Endodermal cell (in vitro differentiated cells): ENCODE measurements at regions not wholly inside any gene's neighbourhood (a gene's known extent, or its start where the extent isn't known, plus 50 kb on each side); places are given as distances from the start of the nearest gene placed in this dataset.

ENCODE experiments used
- DNase-seq: peaks from one replicate; pipeline ENCODE4 v3.0.0-alpha.2; 2017
- H3K27ac ChIP-seq: 2 replicates; pipeline ENCODE4 v1.5.1; 2013; ENCODE audit warnings: mild to moderate bottlenecking, low read depth, low read length, moderate library complexity
- H3K27me3 ChIP-seq: 2 replicates; pipeline ENCODE4 v1.6.1; 2013; ENCODE audit warnings: mild to moderate bottlenecking, low read length, moderate library complexity; ENCODE audit not compliant: insufficient read depth, control insufficient read depth, poor library complexity, severe bottlenecking
- H3K36me3 ChIP-seq: 2 replicates; pipeline ENCODE4 v1.7.0; 2013; ENCODE audit warnings: mild to moderate bottlenecking, low read length, moderate library complexity; ENCODE audit not compliant: control insufficient read depth, insufficient read depth
- H3K4me1 ChIP-seq: one replicate; pipeline ENCODE4 v1.7.0; 2013; ENCODE audit warnings: low read length; ENCODE audit not compliant: control insufficient read depth, insufficient read depth
- H3K4me3 ChIP-seq: 2 replicates; pipeline ENCODE4 v1.5.1; 2013; ENCODE audit warnings: mild to moderate bottlenecking, low read length, moderate library complexity
- H3K9ac ChIP-seq: 2 replicates; pipeline ENCODE4 v1.6.1; 2013; ENCODE audit warnings: mild to moderate bottlenecking, low read length, moderate library complexity; ENCODE audit not compliant: poor library complexity, severe bottlenecking; ENCODE audit errors: extremely low read depth
- H3K9me3 ChIP-seq: 2 replicates; pipeline ENCODE4 v1.6.1; 2013; ENCODE audit warnings: mild to moderate bottlenecking, low read length, moderate library complexity; ENCODE audit not compliant: control insufficient read depth
- H3K27ac Mint-ChIP-seq: 2 replicates; pipeline ENCODE4 v1.8.0; 2020; ENCODE audit warnings: mixed read lengths
- H3K27me3 Mint-ChIP-seq: 2 replicates; pipeline ENCODE4 v1.8.0; 2021; ENCODE audit warnings: mild to moderate bottlenecking, mixed read lengths; ENCODE audit not compliant: insufficient read depth
- H3K36me3 Mint-ChIP-seq: 2 replicates; pipeline ENCODE4 v1.8.0; 2020; ENCODE audit warnings: low read depth, mixed read lengths
- H3K4me1 Mint-ChIP-seq: 2 replicates; pipeline ENCODE4 v1.8.0; 2020; ENCODE audit warnings: mixed read lengths
- H3K4me3 Mint-ChIP-seq: 2 replicates; pipeline ENCODE4 v1.8.0; 2020; ENCODE audit warnings: mild to moderate bottlenecking, moderate library complexity, mixed read lengths
- H3K9me3 Mint-ChIP-seq: 2 replicates; pipeline ENCODE4 v1.8.0; 2020; ENCODE audit warnings: mild to moderate bottlenecking, mixed read lengths
- WGBS, 2 experiments: methylation state at CpG; one replicate each; pipeline versions ENCODE4 v1.1.5 to v1.1.7; 2013; ENCODE audit warnings: missing lambda C conversion rate in 2 of 2, mixed read lengths in 1 of 2; ENCODE audit not compliant: insufficient coverage in 1 of 2, insufficient read length in 1 of 2; 5-methylcytosine and 5-hydroxymethylcytosine counted together
- TF ChIP-seq, protein P1 (sequence below): fragments of 200-600 bp; sonication (generic); conservative IDR thresholded peaks from 2 replicates; pipeline ENCODE4 v1.5.0; 2021; ENCODE audit warnings: antibody characterized with exemption, mild to moderate bottlenecking

DNA sequence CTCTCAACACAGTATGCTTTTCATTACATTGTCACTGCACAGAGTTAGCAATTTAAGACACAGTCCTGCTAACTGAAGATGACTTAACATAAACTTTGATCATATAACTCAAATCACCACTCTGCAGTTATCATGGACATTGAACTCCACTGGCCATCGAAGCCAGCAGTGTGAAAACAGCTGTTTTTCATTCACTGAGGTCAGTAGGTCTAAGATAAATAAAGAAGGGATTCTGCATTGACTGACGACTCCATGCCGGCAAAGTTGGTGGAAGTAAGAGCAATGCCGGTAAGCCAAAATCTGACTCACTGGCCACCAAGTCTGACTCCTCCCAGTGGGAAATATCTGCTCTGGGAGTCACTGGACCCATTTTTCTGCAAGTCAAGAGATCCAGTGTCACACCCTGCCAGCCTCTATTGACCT, 449.9 kb upstream of the ANKRD30A start:
- Mint-ChIP-seq H3K36me3 (no peaks in the 10 kb centered on the region), H3K27ac (no peak overlapping the region), H3K4me3 (no peak overlapping the region), H3K9me3 (no peaks in the 10 kb centered on the region), H3K4me1 (no peaks in the 10 kb centered on the region), H3K27me3 (no peaks in the 10 kb centered on the region)
- Histone ChIP-seq H3K4me3 (no peak overlapping the region), H3K36me3 (no peaks in the 10 kb centered on the region), H3K9ac (no peak overlapping the region), H3K27ac (no peak overlapping the region), H3K9me3 (no peaks in the 10 kb centered on the region), H3K4me1 (no peaks in the 10 kb centered on the region), H3K27me3 (no peaks in the 10 kb centered on the region)
- WGBS, 2 experiments = 82 to 92% methylated on average over 4 of the region's 4 CpGs
- TF ChIP-seq, protein P1, sequence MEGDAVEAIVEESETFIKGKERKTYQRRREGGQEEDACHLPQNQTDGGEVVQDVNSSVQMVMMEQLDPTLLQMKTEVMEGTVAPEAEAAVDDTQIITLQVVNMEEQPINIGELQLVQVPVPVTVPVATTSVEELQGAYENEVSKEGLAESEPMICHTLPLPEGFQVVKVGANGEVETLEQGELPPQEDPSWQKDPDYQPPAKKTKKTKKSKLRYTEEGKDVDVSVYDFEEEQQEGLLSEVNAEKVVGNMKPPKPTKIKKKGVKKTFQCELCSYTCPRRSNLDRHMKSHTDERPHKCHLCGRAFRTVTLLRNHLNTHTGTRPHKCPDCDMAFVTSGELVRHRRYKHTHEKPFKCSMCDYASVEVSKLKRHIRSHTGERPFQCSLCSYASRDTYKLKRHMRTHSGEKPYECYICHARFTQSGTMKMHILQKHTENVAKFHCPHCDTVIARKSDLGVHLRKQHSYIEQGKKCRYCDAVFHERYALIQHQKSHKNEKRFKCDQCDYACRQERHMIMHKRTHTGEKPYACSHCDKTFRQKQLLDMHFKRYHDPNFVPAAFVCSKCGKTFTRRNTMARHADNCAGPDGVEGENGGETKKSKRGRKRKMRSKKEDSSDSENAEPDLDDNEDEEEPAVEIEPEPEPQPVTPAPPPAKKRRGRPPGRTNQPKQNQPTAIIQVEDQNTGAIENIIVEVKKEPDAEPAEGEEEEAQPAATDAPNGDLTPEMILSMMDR = no peak
- DNase-seq = no peak

DNA sequence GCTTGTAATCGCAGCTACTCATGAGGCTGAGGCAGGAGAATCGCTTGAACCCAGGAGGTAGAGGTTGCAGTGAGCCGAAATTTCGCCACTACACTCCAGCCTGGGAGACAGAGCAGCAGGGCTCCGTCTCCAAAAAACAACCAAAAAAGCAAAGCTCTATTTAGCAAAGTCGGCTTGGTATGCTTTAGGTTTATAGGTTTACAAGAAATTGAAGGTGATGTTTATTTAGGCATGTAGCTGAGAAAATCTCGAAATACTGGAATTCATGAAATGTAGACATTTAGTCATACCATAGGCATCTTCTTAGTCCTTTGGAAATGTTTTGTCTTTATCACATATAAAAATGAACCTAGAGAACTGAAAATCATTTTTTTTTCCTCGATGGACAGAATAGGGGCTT, 453.8 kb upstream of the ANKRD30A start:
- no peak overlapping the region for H3K27ac Mint-ChIP-seq
- no peaks in the 10 kb centered on the region for H3K9me3 ChIP-seq
- TF ChIP-seq, protein P1 = no peak

DNA sequence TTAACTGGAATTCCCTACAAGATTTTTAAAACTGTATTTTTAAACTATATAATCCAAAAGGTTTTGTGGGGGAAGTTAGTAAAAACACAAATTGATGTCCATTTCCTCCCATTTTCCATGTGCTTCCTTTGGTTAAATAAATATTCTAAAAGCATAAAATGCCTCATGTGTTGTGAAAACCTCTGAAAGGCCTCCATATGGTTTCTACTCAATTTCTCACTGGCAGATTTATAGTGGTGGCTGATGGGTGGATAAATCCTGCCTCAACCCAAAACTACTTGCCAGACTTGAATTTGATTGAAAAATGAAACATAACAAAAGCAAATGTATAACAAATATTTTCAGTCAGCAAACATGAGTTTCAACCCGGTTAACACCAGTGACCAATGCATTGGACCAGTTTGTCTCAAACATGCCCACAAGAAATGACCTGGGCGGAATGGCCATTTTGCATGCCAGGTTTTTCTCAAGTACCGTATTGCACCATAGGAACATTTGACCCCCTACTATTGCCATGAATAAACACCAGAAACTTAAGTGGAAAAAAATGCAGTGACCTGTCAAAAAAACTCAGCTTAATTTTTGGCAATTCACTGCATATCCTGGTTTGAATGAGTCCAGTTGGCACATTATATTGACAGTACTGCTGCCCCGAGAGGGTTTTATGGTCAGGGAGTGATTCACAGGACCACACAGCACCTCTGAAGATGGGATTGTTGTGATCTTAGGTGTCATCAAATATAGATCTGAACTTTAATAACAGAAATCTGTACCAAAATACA, 454.6 kb upstream of the ANKRD30A start:
- H3K36me3 Mint-ChIP-seq = no peaks in the 10 kb centered on the region
- no peaks in the 10 kb centered on the region for H3K36me3 ChIP-seq
- no peaks in the 10 kb centered on the region for H3K27me3 ChIP-seq
- TF ChIP-seq, protein P1 = no peak
- H3K9me3 ChIP-seq = no peaks in the 10 kb centered on the region
- no peaks in the 10 kb centered on the region for H3K27me3 Mint-ChIP-seq
- no peaks in the 10 kb centered on the region for H3K4me1 ChIP-seq
- no peak overlapping the region for H3K4me3 ChIP-seq
- DNase-seq = no peak
- 91 to 97% methylated on average over 3 to 4 of the region's 4 CpGs for WGBS, 2 experiments
- no peak overlapping the region for H3K4me3 Mint-ChIP-seq
- H3K4me1 Mint-ChIP-seq = no peaks in the 10 kb centered on the region
- no peak overlapping the region for H3K9ac ChIP-seq
- no peak overlapping the region for H3K27ac ChIP-seq
- H3K27ac Mint-ChIP-seq = no peak overlapping the region
- no peaks in the 10 kb centered on the region for H3K9me3 Mint-ChIP-seq

More for the DNA sequence above, 453.8 kb upstream of the ANKRD30A start:
- no peak overlapping the region for H3K9ac ChIP-seq
- DNase-seq = no peak
- Mint-ChIP-seq H3K36me3 (no peaks in the 10 kb centered on the region), H3K9me3 (no peaks in the 10 kb centered on the region), H3K4me3 (no peak overlapping the region), H3K27me3 (no peaks in the 10 kb centered on the region), H3K4me1 (no peaks in the 10 kb centered on the region)
- no peaks in the 10 kb centered on the region for H3K36me3 ChIP-seq
- H3K27ac ChIP-seq = no peak overlapping the region
- no peaks in the 10 kb centered on the region for H3K4me1 ChIP-seq
- no peaks in the 10 kb centered on the region for H3K27me3 ChIP-seq
- no peak overlapping the region for H3K4me3 ChIP-seq
- 89 to 93% methylated on average over 5 to 8 of the region's 8 CpGs for WGBS, 2 experiments
